ENCODE measurements at regions not wholly inside any gene's neighbourhood (a gene's known extent, or its start where the extent isn't known, plus 50 kb on each side); places are given as distances from the start of the nearest gene placed in this dataset.

- H3K23ac ChIP-seq (ENCODE audit: insufficient read length, low read depth, low read length), result no peak overlapping the region
- H3K4me1 Mint-ChIP-seq, result no peaks in the 10 kb centered on the region
- H3K9me3 ChIP-seq (ENCODE audit: control insufficient read depth, low read depth, low read length), result no peaks in the 10 kb centered on the region
- H4K8ac ChIP-seq (replicated peaks; ENCODE audit: insufficient read length, low read depth, low read length), result no peak overlapping the region
- WGBS (ENCODE audit: extremely low coverage, insufficient read length, low lambda C conversion rate), result no CpG with 5 or more reads among the region's 2 CpGs
- H3K9ac ChIP-seq (ENCODE audit: extremely low read depth, insufficient read length, low read length), result no peak overlapping the region
- no peak overlapping the region for H2BK20ac ChIP-seq (ENCODE audit: low read depth, low read length, poor library complexity, severe bottlenecking)
- H3K79me2 ChIP-seq (ENCODE audit: insufficient read depth, low read length), result no peaks in the 10 kb centered on the region
- no peak overlapping the region for H3K4ac ChIP-seq (ENCODE audit: low read depth, low read length)
- H4K91ac ChIP-seq (ENCODE audit: insufficient read length, low read depth, low read length), result no peak overlapping the region
- H4K5ac ChIP-seq (ENCODE audit: insufficient read length, low read depth, low read length), result no peak overlapping the region
- H3K27ac ChIP-seq (ENCODE audit: insufficient read length, low read depth, low read length), result no peak overlapping the region
- no peak overlapping the region for H3K56ac ChIP-seq (ENCODE audit: insufficient read length, low read depth, low read length)
- H2BK5ac ChIP-seq (ENCODE audit: insufficient read length, low read length), result no peak overlapping the region
- H2BK15ac ChIP-seq (ENCODE audit: low read depth, low read length), result no peak overlapping the region
- peaks cover 0 to 2% (median 0%) of the 10 kb centered on the region in 3 experiments; a peak in 1 of 7 replicates for H3K36me3 Mint-ChIP-seq (ENCODE audit: insufficient read depth in 1 of 3, low read depth in 3 of 3)
- no peak overlapping the region for H3K4me3 Mint-ChIP-seq
- no peak overlapping the region for H3K27ac Mint-ChIP-seq
- H2AFZ ChIP-seq (ENCODE audit: low read length), result no peak overlapping the region
- H3K4me2 ChIP-seq (ENCODE audit: insufficient read depth, insufficient read length, low read length), result no peak overlapping the region
- H3K4me1 ChIP-seq (ENCODE audit: insufficient read depth, low read length), result no peaks in the 10 kb centered on the region
- H2BK12ac ChIP-seq (ENCODE audit: insufficient read length, low read depth, low read length), result no peak overlapping the region
- no peaks in the 10 kb centered on the region for H3K27me3 Mint-ChIP-seq (ENCODE audit: low read depth)
- H3K27me3 ChIP-seq (ENCODE audit: insufficient read depth, low read length), result no peaks in the 10 kb centered on the region
- no peak for TF ChIP-seq CTCF (conservative IDR thresholded peaks at IDR 0.05)
- H3K9me3 Mint-ChIP-seq, result peaks cover 0 to 11% of the 10 kb centered on the region in 2 experiments; a peak in 2 of 5 replicates
- H3K14ac ChIP-seq (ENCODE audit: insufficient read depth, low read length), result no peak overlapping the region
- H4K20me1 ChIP-seq (ENCODE audit: control insufficient read depth, insufficient read depth, insufficient read length), result no peaks in the 10 kb centered on the region
- no peak overlapping the region for H3T11ph ChIP-seq (ENCODE audit: low read length)
- H3K18ac ChIP-seq (ENCODE audit: insufficient read length, low read depth, low read length), result no peak overlapping the region
- no peak overlapping the region for H2BK120ac ChIP-seq (ENCODE audit: low read depth, low read length, poor library complexity, severe bottlenecking)
- H3K79me1 ChIP-seq (ENCODE audit: insufficient read depth, low read depth, low read length, poor library complexity, severe bottlenecking), result no peaks in the 10 kb centered on the region
- no peak overlapping the region for H2AK5ac ChIP-seq (ENCODE audit: insufficient read length, low read length)
- no peaks in the 10 kb centered on the region for H3K23me2 ChIP-seq (ENCODE audit: insufficient read length, low read depth, low read length, poor library complexity, severe bottlenecking)
- DNase-seq, result no peak
Measured at GRCh38 chr5:67374378-67374777, 177.8 kb upstream of the CD180 start.
